Mesenchymal stem cell (in vitro differentiated cells and primary cell): ENCODE measurements at regions not wholly inside any gene's neighbourhood (a gene's known extent, or its start where the extent isn't known, plus 50 kb on each side); places are given as distances from the start of the nearest gene placed in this dataset.

ENCODE experiments used
- DNase-seq: peaks from one replicate; pipeline ENCODE4 v3.0.0-alpha.2; 2013
- H2AFZ ChIP-seq: one replicate; pipeline ENCODE4 v1.6.1; 2013; ENCODE audit warnings: low read depth, mild to moderate bottlenecking, control low read depth, inconsistent platforms, low read length, moderate library complexity
- H2AK5ac ChIP-seq: 2 replicates; pipeline ENCODE4 v1.6.1; 2013; ENCODE audit warnings: low read length, moderate library complexity, mild to moderate bottlenecking, inconsistent platforms; ENCODE audit not compliant: severe bottlenecking
- H2BK120ac ChIP-seq: one replicate; pipeline ENCODE4 v1.6.1; 2013; ENCODE audit warnings: low read depth, mild to moderate bottlenecking, inconsistent platforms, low read length, moderate library complexity
- H2BK12ac ChIP-seq, 2 experiments: one replicate each; pipeline ENCODE4 v1.6.1; 2013; ENCODE audit warnings: inconsistent platforms in 2 of 2, low read length in 2 of 2, mild to moderate bottlenecking in 2 of 2, moderate library complexity in 2 of 2, control low read depth in 1 of 2
- H2BK15ac ChIP-seq: one replicate; pipeline ENCODE4 v1.6.1; 2013; ENCODE audit warnings: mild to moderate bottlenecking, low read depth, inconsistent platforms; ENCODE audit not compliant: poor library complexity, severe bottlenecking
- H2BK5ac ChIP-seq: 2 replicates; pipeline ENCODE4 v1.6.1; 2013; ENCODE audit warnings: low read depth, mild to moderate bottlenecking, low read length, control low read depth, inconsistent platforms; ENCODE audit not compliant: poor library complexity, severe bottlenecking
- H3K14ac ChIP-seq, 2 experiments: one replicate each; pipeline ENCODE4 v1.6.1; 2013; ENCODE audit warnings: inconsistent platforms in 2 of 2, low read length in 2 of 2, control low read depth in 1 of 2, mild to moderate bottlenecking in 1 of 2, moderate library complexity in 1 of 2
- H3K18ac ChIP-seq, 2 experiments: one replicate each; pipeline ENCODE4 v1.6.1; 2013; ENCODE audit warnings: inconsistent platforms in 2 of 2, low read length in 2 of 2, control low read depth in 1 of 2, low read depth in 1 of 2, mild to moderate bottlenecking in 1 of 2
- H3K23ac ChIP-seq, 2 experiments: one replicate each; pipeline ENCODE4 v1.6.1; 2013; ENCODE audit warnings: inconsistent platforms in 2 of 2, low read length in 2 of 2, mild to moderate bottlenecking in 2 of 2, moderate library complexity in 2 of 2, control low read depth in 1 of 2
- H3K27ac ChIP-seq: 2 replicates; pipeline ENCODE4 v1.5.1; 2013; ENCODE audit warnings: mild to moderate bottlenecking, moderate library complexity, low read length, control low read depth, inconsistent platforms; ENCODE audit not compliant: poor library complexity, severe bottlenecking
- H3K27me3 ChIP-seq, 2 experiments: 2 replicates each; pipeline versions ENCODE4 v1.6.1 to v1.7.0; 2013; ENCODE audit warnings: low read length in 2 of 2, mild to moderate bottlenecking in 2 of 2, moderate library complexity in 2 of 2, control low read depth in 1 of 2, inconsistent platforms in 1 of 2; ENCODE audit not compliant: control insufficient read depth in 1 of 2, insufficient read depth in 1 of 2
- H3K36me3 ChIP-seq, 2 experiments: 2 replicates each; pipeline versions ENCODE4 v1.6.1 to v1.7.0; 2013; ENCODE audit warnings: low read length in 2 of 2, control low read depth in 1 of 2, inconsistent platforms in 1 of 2, low read depth in 1 of 2, mild to moderate bottlenecking in 1 of 2; ENCODE audit not compliant: insufficient read depth in 2 of 2, control insufficient read depth in 1 of 2
- H3K4ac ChIP-seq, 2 experiments: one replicate each; pipeline ENCODE4 v1.6.1; 2013; ENCODE audit warnings: inconsistent platforms in 2 of 2, low read length in 2 of 2, mild to moderate bottlenecking in 2 of 2, moderate library complexity in 2 of 2, control low read depth in 1 of 2, low read depth in 1 of 2
- H3K4me1 ChIP-seq: 2 replicates; pipeline ENCODE4 v1.6.1; 2013; ENCODE audit warnings: low read depth, low read length, control low read depth; ENCODE audit not compliant: control insufficient read depth, insufficient read depth
- H3K4me2 ChIP-seq: 2 replicates; pipeline ENCODE4 v1.6.1; 2013; ENCODE audit warnings: low read length, mild to moderate bottlenecking, inconsistent platforms; ENCODE audit not compliant: poor library complexity, severe bottlenecking
- H3K4me3 ChIP-seq, 2 experiments: 2 replicates each; pipeline versions ENCODE4 v1.5.1 to v1.7.0; 2013; ENCODE audit warnings: low read length in 2 of 2, mild to moderate bottlenecking in 2 of 2, control low read depth in 1 of 2, low read depth in 1 of 2; ENCODE audit not compliant: insufficient read depth in 1 of 2
- H3K79me1 ChIP-seq: replicated peaks from 2 replicates; pipeline ENCODE4 v1.6.1; 2013; ENCODE audit warnings: mild to moderate bottlenecking, control low read depth, low read length, inconsistent platforms; ENCODE audit not compliant: poor library complexity, severe bottlenecking
- H3K9ac ChIP-seq: 2 replicates; pipeline ENCODE4 v1.7.0; 2013; ENCODE audit warnings: mild to moderate bottlenecking, low read length, moderate library complexity
- H3K9me3 ChIP-seq: 2 replicates; pipeline ENCODE4 v1.7.0; 2013; ENCODE audit warnings: mild to moderate bottlenecking, low read length; ENCODE audit not compliant: control insufficient read depth
- H4K8ac ChIP-seq: one replicate; pipeline ENCODE4 v1.6.1; 2013; ENCODE audit warnings: inconsistent platforms, mild to moderate bottlenecking, low read length, moderate library complexity
- H4K91ac ChIP-seq: one replicate; pipeline ENCODE4 v1.6.1; 2013; ENCODE audit warnings: mild to moderate bottlenecking, low read length, inconsistent platforms
- WGBS: methylation state at CpG from one replicate; pipeline ENCODE4 v1.1.7; 2013; ENCODE audit warnings: mixed read lengths; 5-methylcytosine and 5-hydroxymethylcytosine counted together

- DNase-seq: no peak
- no peak overlapping the region for H3K18ac ChIP-seq
- no peak overlapping the region for H3K14ac ChIP-seq
- H3K4ac ChIP-seq: no peak overlapping the region
- H2BK15ac ChIP-seq: no peak overlapping the region
- H3K4me1 ChIP-seq: no peaks in the 10 kb centered on the region
- 94% methylated on average over 4 of the region's 6 CpGs for WGBS
- no peak overlapping the region for H3K4me3 ChIP-seq
- no peak overlapping the region for H2AFZ ChIP-seq
- H2BK5ac ChIP-seq: no peak overlapping the region
- H3K9me3 ChIP-seq: no peaks in the 10 kb centered on the region
- no peak overlapping the region for H3K9ac ChIP-seq
- no peak overlapping the region for H3K23ac ChIP-seq
- H3K79me1 ChIP-seq: no peaks in the 10 kb centered on the region
- no peak overlapping the region for H4K91ac ChIP-seq
- H3K27me3 ChIP-seq: peaks cover 0 to 7% of the 10 kb centered on the region in 2 experiments
- no peaks in the 10 kb centered on the region for H3K36me3 ChIP-seq
- H3K27ac ChIP-seq: no peak overlapping the region
- H2BK120ac ChIP-seq: no peak overlapping the region
- H3K4me2 ChIP-seq: no peak overlapping the region
- H4K8ac ChIP-seq: no peak overlapping the region
- no peak overlapping the region for H2AK5ac ChIP-seq
- no peak overlapping the region for H2BK12ac ChIP-seq
Measured at GRCh38 chr22:48405741-48406140, 1421.9 kb downstream of the BRD1 start.

DNA sequence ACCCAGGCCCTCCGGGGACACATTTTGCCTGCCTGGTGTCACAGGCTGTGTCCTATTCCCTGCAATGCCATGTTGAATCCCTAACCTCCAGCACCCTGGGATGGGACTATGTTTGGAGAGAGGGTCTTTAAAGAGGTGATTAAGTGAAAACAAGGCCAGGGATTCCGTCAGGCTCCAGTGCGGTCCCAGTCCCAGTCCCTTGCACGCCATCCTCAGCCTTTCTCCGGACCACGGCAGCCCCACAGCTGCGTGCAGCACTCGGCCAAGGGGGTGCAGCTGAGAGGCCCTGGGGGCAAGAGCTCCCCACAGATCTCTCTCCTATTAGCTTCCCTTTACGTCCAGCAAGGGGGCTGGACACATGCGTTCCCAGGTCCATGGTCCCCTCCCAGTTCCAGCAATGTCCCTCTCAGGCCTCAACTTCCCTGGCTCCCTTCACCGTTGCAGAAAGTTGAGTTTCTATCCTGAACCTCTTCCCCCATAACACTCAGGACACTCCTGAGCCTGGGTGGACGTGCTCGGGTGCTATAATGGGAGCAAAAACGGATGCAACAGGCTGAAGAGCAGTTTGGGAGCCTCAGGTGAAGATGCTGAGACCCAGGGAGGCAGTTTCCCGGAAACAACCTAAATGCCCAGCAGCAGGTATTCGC is 1422.7 kb downstream of the BRD1 start:
- H3K18ac ChIP-seq: no peak overlapping the region
- no peak for DNase-seq
- no peak overlapping the region for H3K4me3 ChIP-seq
- no peak overlapping the region for H3K27ac ChIP-seq
- no peak overlapping the region for H3K14ac ChIP-seq
- no peak overlapping the region for H2AFZ ChIP-seq
- no peak overlapping the region for H2BK120ac ChIP-seq
- 81% methylated on average over 14 of the region's 16 CpGs for WGBS
- no peak overlapping the region for H4K8ac ChIP-seq
- no peak overlapping the region for H2AK5ac ChIP-seq
- no peak overlapping the region for H2BK12ac ChIP-seq
- no peaks in the 10 kb centered on the region for H3K36me3 ChIP-seq
- H3K79me1 ChIP-seq: no peaks in the 10 kb centered on the region
- H3K27me3 ChIP-seq: peaks cover 0 to 4% of the 10 kb centered on the region in 2 experiments
- no peak overlapping the region for H3K9ac ChIP-seq
- H2BK15ac ChIP-seq: no peak overlapping the region
- H3K9me3 ChIP-seq: no peaks in the 10 kb centered on the region
- no peaks in the 10 kb centered on the region for H3K4me1 ChIP-seq
- H3K4me2 ChIP-seq: no peak overlapping the region
- H3K4ac ChIP-seq: no peak overlapping the region
- H4K91ac ChIP-seq: no peak overlapping the region
- no peak overlapping the region for H2BK5ac ChIP-seq
- H3K23ac ChIP-seq: no peak overlapping the region

- H3K9me3 ChIP-seq: no peaks in the 10 kb centered on the region
- H4K8ac ChIP-seq: no peak overlapping the region
- H2BK15ac ChIP-seq: no peak overlapping the region
- H3K27ac ChIP-seq: no peak overlapping the region
- no peak overlapping the region for H3K4ac ChIP-seq
- H4K91ac ChIP-seq: no peak overlapping the region
- no peak overlapping the region for H3K18ac ChIP-seq
- H2BK120ac ChIP-seq: no peak overlapping the region
- H3K4me1 ChIP-seq: no peaks in the 10 kb centered on the region
- H3K9ac ChIP-seq: no peak overlapping the region
- H2AK5ac ChIP-seq: no peak overlapping the region
- no peak overlapping the region for H3K23ac ChIP-seq
- WGBS: 76% methylated on average over 19 of the region's 22 CpGs
- no peak overlapping the region for H2AFZ ChIP-seq
- H3K4me3 ChIP-seq: no peak overlapping the region
- no peak overlapping the region for H3K14ac ChIP-seq
- H3K27me3 ChIP-seq: peaks cover 0 to 4% of the 10 kb centered on the region in 2 experiments
- no peak overlapping the region for H2BK5ac ChIP-seq
- no peak for DNase-seq
- no peaks in the 10 kb centered on the region for H3K36me3 ChIP-seq
- no peaks in the 10 kb centered on the region for H3K79me1 ChIP-seq
- H2BK12ac ChIP-seq: no peak overlapping the region
- H3K4me2 ChIP-seq: no peak overlapping the region
Measured at GRCh38 chr22:48403521-48404403, 1423.9 kb downstream of the BRD1 start.

GRCh38 chr22:48402591-48403031 is 1425.1 kb downstream of the BRD1 start:
- no peak overlapping the region for H2AFZ ChIP-seq
- no peak overlapping the region for H3K23ac ChIP-seq
- no peak overlapping the region for H2BK5ac ChIP-seq
- H2AK5ac ChIP-seq: no peak overlapping the region
- no peak overlapping the region for H2BK120ac ChIP-seq
- peaks cover 0 to 4% of the 10 kb centered on the region in 2 experiments for H3K27me3 ChIP-seq
- no peak overlapping the region for H3K4ac ChIP-seq
- H3K9ac ChIP-seq: no peak overlapping the region
- no peak overlapping the region for H3K4me2 ChIP-seq
- no peak overlapping the region for H4K91ac ChIP-seq
- H3K27ac ChIP-seq: no peak overlapping the region
- H2BK15ac ChIP-seq: no peak overlapping the region
- 83% methylated on average over 21 of the region's 21 CpGs for WGBS
- H3K4me1 ChIP-seq: no peaks in the 10 kb centered on the region
- H4K8ac ChIP-seq: no peak overlapping the region
- no peak overlapping the region for H3K18ac ChIP-seq
- H2BK12ac ChIP-seq: no peak overlapping the region
- H3K14ac ChIP-seq: no peak overlapping the region
- no peaks in the 10 kb centered on the region for H3K36me3 ChIP-seq
- no peaks in the 10 kb centered on the region for H3K79me1 ChIP-seq
- peak overlapping the region in 1 of 2 experiments; percentile 11 for H3K4me3 ChIP-seq
- DNase-seq: no peak
- no peaks in the 10 kb centered on the region for H3K9me3 ChIP-seq
